ENCODE measurements at regions not wholly inside any gene's neighbourhood (a gene's known extent, or its start where the extent isn't known, plus 50 kb on each side); places are given as distances from the start of the nearest gene placed in this dataset.

DNA sequence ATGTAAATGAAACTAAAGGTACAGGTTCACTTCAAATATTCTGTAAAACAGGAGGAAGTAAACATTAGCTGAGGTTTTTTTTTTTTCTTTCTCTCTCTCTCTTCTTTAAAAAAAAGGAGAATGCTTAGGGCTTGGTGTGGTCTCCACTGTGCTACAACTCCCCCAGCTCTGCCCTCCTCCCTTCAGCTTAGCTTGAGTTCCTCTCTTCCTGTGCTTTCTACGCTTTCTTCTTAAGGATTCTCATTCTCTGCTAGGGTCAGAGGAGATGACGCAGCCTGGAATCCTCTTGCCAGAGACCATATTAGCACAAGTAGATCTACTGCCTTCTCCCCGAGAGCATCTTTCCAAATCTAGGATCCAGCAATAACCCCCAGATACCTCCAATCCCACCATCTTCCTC is 69.1 kb upstream of the SNRK start:
- no TSS peak for BruUV-seq (replicated peaks)
- no peak overlapping the region for H3K27ac ChIP-seq (ENCODE audit: insufficient read depth, low read length)
- no peaks in the 10 kb centered on the region for H3K36me3 ChIP-seq (ENCODE audit: control insufficient read depth, insufficient read depth, low read length)
- ChIA-PET POLR2A (ENCODE audit: unreplicated experiment) (no interaction called here), CTCF (no interaction called here)
- H2BK120ac ChIP-seq (ENCODE audit: low read depth, low read length), result peak overlapping the region; percentile 21; the same call in 1 of the 2 replicates
- no peaks in the 10 kb centered on the region; the same call in 1 of the 2 replicates for H3K4me1 ChIP-seq (ENCODE audit: control insufficient read depth, insufficient read depth, low read length)
- no peaks in the 10 kb centered on the region for H3K9me3 ChIP-seq (ENCODE audit: control insufficient read depth, insufficient read depth, low read length)
- no peak for DNase-seq
- H2AFZ ChIP-seq (replicated peaks; ENCODE audit: low read length, poor library complexity), result peak overlapping the region; percentile 26
- no peak overlapping the region; a peak in 1 of 4 replicates for H4K8ac ChIP-seq (ENCODE audit: low read depth in 2 of 2, low read length in 2 of 2)
- H3K9ac ChIP-seq (ENCODE audit: low read depth, low read length), result no peak overlapping the region
- dilution Hi-C loops (cut with HindIII; ENCODE audit: low sequenced_read_pairs, unreplicated experiment), result no loop called here
- H3K9me1 ChIP-seq (ENCODE audit: insufficient read depth, low read length), result no peaks in the 10 kb centered on the region
- H4K20me1 ChIP-seq (ENCODE audit: insufficient read depth, low read length), result no peaks in the 10 kb centered on the region
- no peaks in the 10 kb centered on the region for H3K79me1 ChIP-seq (ENCODE audit: low read depth in 1 of 2, low read length in 2 of 2)
- 80% methylated on average over 1 of the region's 3 CpGs; no CpG with 5 or more reads in 1 of the 2 experiments for WGBS, 2 experiments (ENCODE audit: extremely low coverage in 2 of 2, insufficient read length in 1 of 2)
- no peak overlapping the region for H2BK20ac ChIP-seq (ENCODE audit: low read depth, low read length)
- no peak overlapping the region for H3K23ac ChIP-seq (ENCODE audit: low read depth, low read length)
- H3K4ac ChIP-seq (ENCODE audit: low read depth, low read length), result 0 out of 2 replicates have a peak overlapping the region, but pooled peaks have one; percentile 32
- H3K4me3 ChIP-seq (ENCODE audit: insufficient read depth, low read depth, low read length), result no peak overlapping the region
- ATAC-seq (ENCODE audit: low read depth), result no peak
- 0 out of 2 replicates have a peak overlapping the region, but pooled peaks have one; percentile 55 for H3K14ac ChIP-seq (replicated peaks; ENCODE audit: low read depth, low read length)
- H4K91ac ChIP-seq (ENCODE audit: insufficient read depth, low read depth, low read length), result no peak overlapping the region
- peak overlapping the region; percentile 69; the same call in 1 of the 2 replicates for H2AK5ac ChIP-seq (ENCODE audit: low read depth, low read length)
- no peak overlapping the region for H3K56ac ChIP-seq (ENCODE audit: extremely low read depth, insufficient read depth, low read length)
- H3K18ac ChIP-seq (ENCODE audit: low read depth, low read length), result no peak overlapping the region
- H3K27me3 ChIP-seq (ENCODE audit: control insufficient read depth, insufficient read depth, low read length), result peaks cover 13% of the 10 kb centered on the region
- TF ChIP-seq FOS (IDR thresholded peaks at IDR 0.05; ENCODE audit: low read depth, low read length) (no peak), NFE2L2 (IDR thresholded peaks at IDR 0.05; ENCODE audit: low read depth, low read length) (no peak), ELK1 (IDR thresholded peaks at IDR 0.05; ENCODE audit: borderline replicate concordance, low read depth, low read length) (no peak), BHLHE40 (IDR thresholded peaks at IDR 0.05; ENCODE audit: low read depth, low read length) (no peak), MXI1 (IDR thresholded peaks at IDR 0.05; ENCODE audit: borderline replicate concordance, low read depth, low read length) (no peak), USF2 (IDR thresholded peaks at IDR 0.05; ENCODE audit: low read depth, low read length) (no peak)
- TF ChIP-seq, protein P1, sequence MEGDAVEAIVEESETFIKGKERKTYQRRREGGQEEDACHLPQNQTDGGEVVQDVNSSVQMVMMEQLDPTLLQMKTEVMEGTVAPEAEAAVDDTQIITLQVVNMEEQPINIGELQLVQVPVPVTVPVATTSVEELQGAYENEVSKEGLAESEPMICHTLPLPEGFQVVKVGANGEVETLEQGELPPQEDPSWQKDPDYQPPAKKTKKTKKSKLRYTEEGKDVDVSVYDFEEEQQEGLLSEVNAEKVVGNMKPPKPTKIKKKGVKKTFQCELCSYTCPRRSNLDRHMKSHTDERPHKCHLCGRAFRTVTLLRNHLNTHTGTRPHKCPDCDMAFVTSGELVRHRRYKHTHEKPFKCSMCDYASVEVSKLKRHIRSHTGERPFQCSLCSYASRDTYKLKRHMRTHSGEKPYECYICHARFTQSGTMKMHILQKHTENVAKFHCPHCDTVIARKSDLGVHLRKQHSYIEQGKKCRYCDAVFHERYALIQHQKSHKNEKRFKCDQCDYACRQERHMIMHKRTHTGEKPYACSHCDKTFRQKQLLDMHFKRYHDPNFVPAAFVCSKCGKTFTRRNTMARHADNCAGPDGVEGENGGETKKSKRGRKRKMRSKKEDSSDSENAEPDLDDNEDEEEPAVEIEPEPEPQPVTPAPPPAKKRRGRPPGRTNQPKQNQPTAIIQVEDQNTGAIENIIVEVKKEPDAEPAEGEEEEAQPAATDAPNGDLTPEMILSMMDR (conservative IDR thresholded peaks at IDR 0.05; ENCODE audit: low read depth, low read length), result no peak
- no peak overlapping the region for H2BK15ac ChIP-seq (ENCODE audit: low read depth, low read length)
- H2AK9ac ChIP-seq (replicated peaks; ENCODE audit: low read depth, low read length, poor library complexity), result no peak overlapping the region
- H4K5ac ChIP-seq (ENCODE audit: low read depth, low read length), result no peak overlapping the region
- in situ Hi-C loops (cut with MboI; ENCODE audit: low sequenced_read_pairs), result no loop called here
- intact Hi-C loops (cut with micrococcal nuclease), result no loop called here
- H2BK5ac ChIP-seq (ENCODE audit: low read depth, low read length, poor library complexity, severe bottlenecking), result no peak overlapping the region
- no peak overlapping the region for H3K4me2 ChIP-seq (ENCODE audit: low read depth, low read length)

Measured in IMR-90 (cell line).